NAMALWA (cell line): ENCODE measurements at regions not wholly inside any gene's neighbourhood (a gene's known extent, or its start where the extent isn't known, plus 50 kb on each side); places are given as distances from the start of the nearest gene placed in this dataset.

Experiments used
- DNase-seq: peaks from one replicate; pipeline ENCODE4 v3.0.0-alpha.2; 2015; ENCODE audit warnings: low spot score

- no peak for DNase-seq
These were observed 370.5 kb upstream of the RSPO3 start for GRCh38 chr6:126747728-126748540.

GRCh38 chr6:126753606-126754005, 364.9 kb upstream of the RSPO3 start:
- no peak for DNase-seq

- no peak for DNase-seq
These were observed 356.6 kb upstream of the RSPO3 start for GRCh38 chr6:126761854-126762253.

DNA sequence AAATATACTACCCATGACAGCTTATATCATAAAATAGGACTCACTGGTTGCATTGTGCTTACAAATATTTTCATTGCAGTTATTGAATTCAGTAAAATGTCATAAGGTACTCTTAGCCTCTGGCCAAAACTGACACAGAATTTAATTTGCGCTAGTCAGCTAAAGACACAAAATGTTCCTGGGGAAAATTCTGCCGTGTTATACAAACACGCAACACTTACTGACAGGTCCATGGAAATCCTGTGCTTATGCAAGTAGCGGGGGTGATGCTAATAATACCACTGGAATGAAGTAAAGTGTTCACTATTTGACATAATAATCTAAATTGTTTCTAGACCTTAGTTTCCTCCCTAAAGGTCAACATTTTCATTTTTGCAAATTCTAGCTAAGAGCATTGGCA, 354.4 kb upstream of the RSPO3 start:
- no peak for DNase-seq

DNA sequence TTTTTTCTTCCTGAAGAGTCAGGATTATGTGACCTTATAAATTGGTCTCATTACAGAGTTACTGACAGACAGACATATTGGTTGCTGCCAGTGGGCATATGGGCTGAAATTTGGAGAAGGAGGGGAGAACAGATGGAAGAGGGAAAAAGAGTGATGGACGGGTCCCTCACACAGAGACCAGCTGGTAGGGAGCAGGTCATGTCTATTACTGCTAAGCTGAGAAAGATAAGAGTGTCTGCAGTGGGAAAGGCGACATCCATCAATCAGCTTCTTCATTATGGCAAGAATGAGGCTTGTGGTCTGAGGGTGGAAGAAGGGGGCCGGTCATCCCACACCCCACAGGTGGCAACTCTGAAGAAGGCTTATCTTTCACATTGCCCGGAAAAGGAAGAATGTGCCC, 353.8 kb upstream of the RSPO3 start:
- no peak for DNase-seq

GRCh38 chr6:126766820-126767219, 351.7 kb upstream of the RSPO3 start:
- no peak for DNase-seq

GRCh38 chr6:126767711-126768110, 350.8 kb upstream of the RSPO3 start:
- DNase-seq, result no peak

GRCh38 chr6:126770176-126770575, 348.3 kb upstream of the RSPO3 start:
- no peak for DNase-seq

GRCh38 chr6:126773112-126773805, 345.2 kb upstream of the RSPO3 start:
- DNase-seq, result no peak

DNA sequence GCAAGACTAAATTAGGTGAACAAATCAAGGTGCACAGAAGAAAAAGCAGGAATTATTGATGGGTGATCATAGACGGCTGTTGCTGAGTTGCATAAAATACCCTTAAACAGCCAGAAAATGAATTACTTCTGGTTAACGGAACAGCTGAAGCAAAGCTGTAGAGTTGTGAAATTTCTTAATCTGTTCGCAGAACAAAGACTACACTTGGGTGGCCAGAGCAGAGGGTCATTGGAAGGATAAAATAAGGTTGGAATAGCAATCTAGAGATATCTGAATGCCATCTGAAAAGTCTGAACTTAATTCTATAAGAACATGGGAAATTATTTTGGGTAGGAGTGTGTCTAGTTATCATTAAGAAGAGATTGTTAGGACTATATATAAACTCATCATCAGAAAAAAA, 339.1 kb upstream of the RSPO3 start:
- no peak for DNase-seq

DNA sequence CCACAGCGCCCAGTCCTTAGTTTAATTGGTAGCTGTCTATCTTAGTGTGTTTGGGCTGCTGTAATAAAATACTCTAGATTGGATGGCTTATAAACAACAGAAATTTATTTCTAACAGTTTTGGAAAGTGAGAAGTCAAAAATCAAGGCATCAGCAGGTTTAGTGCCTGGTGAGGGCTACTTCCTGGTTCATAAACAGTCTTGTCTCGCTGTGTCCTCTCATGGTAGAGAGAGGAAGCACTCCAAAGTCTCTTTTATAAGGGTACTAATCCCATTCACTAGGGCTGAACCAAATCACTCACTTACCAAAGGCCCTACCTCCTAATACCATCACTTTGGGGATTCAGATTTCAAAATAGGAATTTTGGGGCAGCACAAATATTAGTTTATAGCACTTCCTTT, 336.9 kb upstream of the RSPO3 start:
- DNase-seq, result no peak

DNA sequence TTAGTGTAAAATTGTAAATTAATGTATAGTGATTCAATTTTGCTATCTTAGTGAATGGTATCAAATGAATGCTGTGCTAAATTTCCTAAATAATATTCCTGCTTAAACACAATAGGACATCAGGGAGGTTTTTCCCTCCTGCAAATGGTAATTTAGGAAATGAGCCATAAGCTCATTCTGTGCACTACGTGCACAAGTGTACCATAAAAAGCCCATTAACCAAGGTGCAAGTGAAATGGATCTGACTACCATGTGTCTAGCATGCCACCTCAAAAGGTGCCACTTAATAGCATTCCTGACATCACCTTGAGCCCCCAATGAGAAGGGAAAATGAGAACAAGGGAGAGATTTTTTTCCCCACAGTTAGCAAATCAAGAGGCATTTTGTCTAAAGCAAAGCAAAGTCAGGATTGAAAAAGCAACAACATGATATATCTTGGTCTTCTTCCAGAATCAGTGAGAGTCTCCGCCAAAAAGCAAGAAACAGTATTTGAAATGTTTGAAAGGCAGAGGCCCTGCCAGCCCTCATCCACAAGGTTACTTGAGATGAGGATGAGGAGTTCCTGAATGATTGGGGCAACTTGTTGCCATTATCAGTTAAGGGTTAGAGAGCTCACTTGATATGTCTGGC, 334.2 kb upstream of the RSPO3 start:
- no peak for DNase-seq

DNA sequence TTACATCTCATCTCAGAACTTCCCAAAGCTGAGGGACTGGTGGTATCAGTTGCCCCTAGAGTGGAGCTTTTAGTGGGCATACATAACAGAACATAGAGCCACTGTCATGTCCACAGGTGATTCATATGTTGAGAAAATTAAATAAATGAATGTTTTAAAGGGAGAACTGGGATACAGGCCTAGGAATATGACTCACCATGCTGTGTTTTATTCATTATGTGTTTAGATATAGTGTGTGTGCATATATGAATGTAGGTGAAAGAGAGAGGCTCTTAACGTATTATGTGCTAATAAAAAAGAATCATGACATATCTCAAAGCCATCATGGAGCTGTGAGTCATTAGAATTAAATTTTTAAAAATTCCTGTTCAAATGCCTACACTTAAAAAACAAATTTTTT, 332.2 kb upstream of the RSPO3 start:
- no peak for DNase-seq

- no peak for DNase-seq
These were observed 330.8 kb upstream of the RSPO3 start for GRCh38 chr6:126787635-126788034.

DNA sequence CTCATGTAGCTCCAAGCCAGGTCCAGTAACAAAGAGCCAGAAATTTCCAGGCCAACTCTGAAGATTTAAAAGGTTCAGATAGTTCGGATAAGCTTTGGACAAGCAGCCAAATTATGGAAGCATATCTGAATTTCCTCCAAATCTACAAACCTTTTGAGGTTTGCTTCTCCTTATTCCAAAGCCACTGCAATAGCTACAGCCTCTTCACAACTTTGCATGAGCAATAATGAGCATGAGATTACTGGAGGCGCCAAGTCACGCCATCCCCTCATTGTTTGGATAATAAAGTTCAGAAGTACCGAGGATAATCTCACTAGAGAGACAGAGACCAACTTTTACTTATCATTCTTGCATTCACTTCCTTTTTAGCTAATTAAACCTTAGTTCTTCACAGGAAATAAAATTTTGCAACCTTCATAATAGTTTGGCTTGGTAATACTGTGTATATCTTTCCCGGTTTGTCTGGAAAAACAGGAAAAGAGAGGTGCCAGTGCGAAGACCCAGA, 329.6 kb upstream of the RSPO3 start:
- no peak for DNase-seq

- no peak for DNase-seq
These were observed 326.0 kb upstream of the RSPO3 start for GRCh38 chr6:126792340-126793085.

GRCh38 chr6:126795161-126795560, 323.3 kb upstream of the RSPO3 start:
- no peak for DNase-seq

GRCh38 chr6:126797981-126798380, 320.5 kb upstream of the RSPO3 start:
- DNase-seq, result no peak

DNA sequence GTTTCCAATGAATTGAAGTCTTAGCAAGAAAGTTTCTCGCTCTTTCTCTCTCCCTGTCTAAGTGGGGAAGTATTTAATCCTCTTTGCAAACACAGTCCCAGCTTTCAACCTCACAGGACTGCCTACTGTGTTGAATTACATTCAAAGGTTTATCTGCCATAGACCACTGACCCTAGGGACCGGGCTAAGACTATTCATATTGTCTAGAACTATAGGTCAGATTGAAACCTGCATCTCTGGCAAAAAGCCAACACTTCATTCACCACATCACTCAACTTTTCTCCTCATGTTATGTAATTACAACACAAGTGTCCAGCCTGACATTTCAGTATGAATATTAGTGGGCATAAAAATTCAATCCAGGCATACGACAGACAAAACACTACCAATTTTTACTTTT, 314.7 kb upstream of the RSPO3 start:
- no peak for DNase-seq

GRCh38 chr6:126804332-126805064, 314.0 kb upstream of the RSPO3 start:
- DNase-seq, result peak; percentile 72

- DNase-seq, result no peak
These were observed 312.6 kb upstream of the RSPO3 start for GRCh38 chr6:126805861-126806260.

- DNase-seq, result no peak
These were observed 310.6 kb upstream of the RSPO3 start for GRCh38 chr6:126807876-126808275.
